ENCODE measurements at regions not wholly inside any gene's neighbourhood (a gene's known extent, or its start where the extent isn't known, plus 50 kb on each side); places are given as distances from the start of the nearest gene placed in this dataset.

- no peak for ATAC-seq
Measured at GRCh38 chr19:29879655-29879974, 62.4 kb upstream of the URI1 start.

GRCh38 chr19:29880498-29881081, 61.4 kb upstream of the URI1 start:
- intact Hi-C loops (cut with DNase I), result no loop called here
- ATAC-seq, result no peak
- DNase-seq, result no peak
- Histone ChIP-seq H3K27me3 (peaks cover 0 to 5% (median 0%) of the 10 kb centered on the region in 4 donors), H3K27ac (no peak overlapping the region), H3K4me1 (no peaks in the 10 kb centered on the region), H3K36me3 (no peaks in the 10 kb centered on the region), H3K9me3 (no peaks in the 10 kb centered on the region), H3K4me3 (no peak overlapping the region)
- no peak for FAIRE-seq
- TF ChIP-seq CTCF (IDR thresholded peaks at IDR 0.05), result no peak
- WGBS, 2 donors, result 51 to 55% methylated on average over 10 of the region's 10 CpGs

More at GRCh38 chr19:29879655-29879974, 62.4 kb upstream of the URI1 start:
- H3K27me3 ChIP-seq, result peaks cover 0 to 5% (median 0%) of the 10 kb centered on the region in 4 donors
- no peaks in the 10 kb centered on the region for H3K4me1 ChIP-seq
- FAIRE-seq (no peak), DNase-seq (no peak)
- no peaks in the 10 kb centered on the region for H3K36me3 ChIP-seq
- no peaks in the 10 kb centered on the region for H3K9me3 ChIP-seq
- H3K4me3 ChIP-seq, result no peak overlapping the region
- TF ChIP-seq CTCF (IDR thresholded peaks at IDR 0.05), result no peak
- intact Hi-C loops (cut with DNase I), result loop anchor here in 2 of 3 donors (5.0 to 10.0 kb wide), 4 partner anchors 107 to 152 kb away; no protein-coding TSS in a partner anchor
- no peak overlapping the region for H3K27ac ChIP-seq
- WGBS, 2 donors, result 32 to 42% methylated on average over 7 of the region's 7 CpGs

- intact Hi-C loops (cut with DNase I), result no loop called here
- Histone ChIP-seq H3K9me3 (no peaks in the 10 kb centered on the region), H3K4me3 (no peak overlapping the region), H3K4me1 (no peaks in the 10 kb centered on the region), H3K27ac (no peak overlapping the region), H3K36me3 (no peaks in the 10 kb centered on the region), H3K27me3 (peaks cover 0 to 5% (median 0%) of the 10 kb centered on the region in 4 donors)
- FAIRE-seq (no peak), DNase-seq (no peak), ATAC-seq (no peak)
- TF ChIP-seq CTCF (IDR thresholded peaks at IDR 0.05), result no peak
- 72 to 79% methylated on average over 5 of the region's 5 CpGs for WGBS, 2 donors
Measured at GRCh38 chr19:29881386-29881785, 60.7 kb upstream of the URI1 start.

GRCh38 chr19:29882719-29883105, 59.3 kb upstream of the URI1 start:
- no peak for TF ChIP-seq CTCF (IDR thresholded peaks at IDR 0.05)
- H3K4me3 ChIP-seq, result no peak overlapping the region
- no peak overlapping the region for H3K27ac ChIP-seq
- H3K27me3 ChIP-seq, result peaks cover 0 to 5% (median 0%) of the 10 kb centered on the region in 4 donors
- H3K9me3 ChIP-seq, result no peaks in the 10 kb centered on the region
- no peak for DNase-seq
- 47 to 52% methylated on average over 13 of the region's 13 CpGs for WGBS, 2 donors
- H3K4me1 ChIP-seq, result no peaks in the 10 kb centered on the region
- intact Hi-C loops (cut with DNase I), result no loop called here
- no peak for FAIRE-seq
- no peak for ATAC-seq
- no peaks in the 10 kb centered on the region for H3K36me3 ChIP-seq

- no peak for FAIRE-seq
- 71 to 83% methylated on average over 2 of the region's 2 CpGs for WGBS, 2 donors
- H3K27me3 ChIP-seq, result peaks cover 0 to under 1% (median 0%) of the 10 kb centered on the region in 4 donors
Measured at GRCh38 chr19:29884044-29884443, 58.0 kb upstream of the URI1 start.

More at GRCh38 chr19:29884044-29884443, 58.0 kb upstream of the URI1 start:
- H3K36me3 ChIP-seq, result no peaks in the 10 kb centered on the region
- intact Hi-C loops (cut with DNase I), result no loop called here
- no peak for DNase-seq
- ATAC-seq, result no peak
- no peak for TF ChIP-seq CTCF (IDR thresholded peaks at IDR 0.05)
- no peaks in the 10 kb centered on the region for H3K9me3 ChIP-seq
- H3K4me3 ChIP-seq, result no peak overlapping the region
- H3K27ac ChIP-seq, result no peak overlapping the region
- no peaks in the 10 kb centered on the region for H3K4me1 ChIP-seq
